CD4-positive, alpha-beta T cell treated with Interleukin-10 for 1 hour (primary cell): ENCODE measurements at regions not wholly inside any gene's neighbourhood (a gene's known extent, or its start where the extent isn't known, plus 50 kb on each side); places are given as distances from the start of the nearest gene placed in this dataset.
"Not testable (repeated sequence)": the region's sequence is repeated elsewhere in the genome, so short reads cannot be mapped to it uniquely, and the experiment has no call there.

Experiments
- DNase-seq: peaks from one replicate; pipeline ENCODE4 v3.0.0-alpha.2; 2020

DNA sequence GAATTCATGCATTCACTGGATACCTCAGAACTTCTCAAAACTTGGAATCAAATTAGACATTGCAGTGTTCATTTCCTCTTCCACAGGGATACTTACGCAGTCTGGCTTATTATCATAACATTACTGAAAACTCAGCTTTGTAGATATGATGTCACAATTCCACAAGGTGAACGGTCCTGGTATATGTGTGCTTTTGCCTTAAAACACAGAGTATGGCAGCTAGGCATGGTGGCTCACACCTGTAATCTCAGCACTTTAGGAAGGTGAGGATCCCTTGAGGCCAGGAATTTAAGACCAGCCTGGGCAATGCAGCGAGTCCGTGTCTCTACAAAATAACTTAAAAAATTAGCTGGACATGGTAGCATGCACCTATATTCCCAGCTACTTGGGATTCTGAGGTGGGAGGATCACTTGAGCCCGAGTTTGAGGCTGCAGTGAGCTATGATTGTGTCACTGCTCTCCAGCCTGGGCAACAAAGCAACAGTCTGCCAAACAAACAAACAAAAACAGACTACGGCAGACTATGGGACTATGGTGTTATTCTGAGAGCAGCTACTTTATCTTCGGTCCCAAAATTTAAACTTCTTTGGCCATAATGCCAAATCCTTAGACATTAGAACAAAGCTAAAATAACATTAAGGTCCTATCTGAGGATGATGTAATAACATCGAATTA is 1191.9 kb upstream of the SLC39A10 start:
- DNase-seq = no peak

DNA sequence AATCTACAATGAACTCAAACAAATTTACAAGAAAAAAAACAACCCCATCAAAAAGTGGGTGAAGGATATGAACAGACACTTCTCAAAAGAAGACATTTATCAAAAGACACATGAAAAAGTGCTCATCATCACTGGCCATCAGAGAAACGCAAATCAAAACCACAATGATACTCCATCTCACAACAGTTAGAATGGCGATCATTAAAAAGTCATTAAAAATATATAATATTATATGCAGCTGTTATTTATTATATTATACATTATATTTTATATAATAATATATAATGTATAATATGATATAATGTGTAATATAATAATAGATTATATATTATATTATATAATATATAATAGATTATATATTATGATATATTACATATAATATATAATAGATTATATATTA is 1194.1 kb upstream of the SLC39A10 start:
- DNase-seq = not testable (repeated sequence)

DNA sequence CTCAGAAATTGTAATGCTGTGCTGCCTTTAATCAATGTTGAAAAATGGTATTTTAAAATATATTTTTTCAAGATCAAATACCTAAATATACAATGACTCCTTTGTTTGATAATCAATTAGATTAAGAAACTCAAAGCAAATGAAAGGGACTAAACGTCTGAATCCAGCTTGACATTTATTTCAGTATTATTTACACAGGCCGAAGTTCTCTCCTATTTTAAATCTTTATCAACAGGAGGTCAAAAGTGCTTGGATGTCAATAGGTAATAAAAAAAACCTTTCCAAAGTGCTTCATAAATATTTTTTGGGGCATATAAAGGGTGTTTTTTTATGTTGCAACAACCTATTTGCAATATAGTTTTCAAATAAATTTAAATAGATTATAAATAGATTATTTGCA is 1201.7 kb upstream of the SLC39A10 start:
- DNase-seq = no peak

DNA sequence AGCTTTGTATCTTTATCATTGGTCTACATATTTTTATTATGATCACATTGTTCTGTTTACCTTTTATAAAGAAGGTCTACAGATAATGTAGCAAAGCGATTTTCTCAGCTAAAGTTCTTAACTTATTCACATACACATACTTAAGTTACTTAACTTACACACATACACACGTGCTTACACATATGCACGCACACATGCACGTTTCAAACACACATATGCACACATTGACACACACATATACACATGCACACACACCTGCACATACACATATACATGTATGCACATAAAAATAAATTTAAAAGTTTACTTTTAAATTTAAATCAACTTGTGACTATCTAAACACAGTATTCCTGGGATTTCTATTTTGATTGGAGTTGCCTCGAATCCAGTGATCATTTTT is 1204.5 kb upstream of the SLC39A10 start:
- no peak for DNase-seq

DNA sequence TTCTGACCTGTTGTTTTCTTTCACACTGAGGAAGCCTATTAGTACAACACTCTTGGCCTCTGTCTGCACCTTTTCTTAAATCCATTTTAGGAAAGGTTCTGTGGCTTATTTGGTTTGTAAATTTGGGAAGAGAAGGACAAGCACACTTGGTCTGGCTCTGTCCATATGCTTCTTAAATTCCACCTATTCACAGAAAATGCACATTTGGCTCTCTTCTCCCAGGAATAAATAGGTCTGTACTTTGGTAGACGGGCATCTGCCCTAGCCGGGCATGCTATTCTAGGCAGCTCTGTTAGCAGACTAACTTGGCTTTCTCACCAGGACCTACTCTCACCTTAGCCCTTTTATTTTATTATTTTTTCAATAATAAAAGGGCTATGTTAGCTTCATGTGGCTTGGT is 1211.8 kb upstream of the SLC39A10 start:
- no peak for DNase-seq

DNA sequence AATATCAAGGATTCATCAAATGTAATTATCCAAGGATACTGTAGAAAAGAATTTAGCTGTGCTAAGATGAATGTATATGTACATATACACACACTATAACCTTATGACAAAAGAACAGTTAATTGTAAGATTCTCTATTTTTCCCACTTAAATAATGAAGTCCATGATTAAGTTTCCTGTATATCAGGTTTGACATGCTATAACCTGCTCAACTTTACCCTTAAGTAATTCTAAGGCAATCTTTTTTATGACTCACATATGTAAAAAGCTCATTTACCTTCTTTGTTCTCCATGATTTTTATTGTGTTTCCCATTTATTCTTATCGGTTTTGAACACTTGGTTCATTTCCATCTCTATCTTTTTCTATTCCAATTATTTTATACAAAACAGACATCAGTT is 1213.1 kb upstream of the SLC39A10 start:
- no peak for DNase-seq

DNA sequence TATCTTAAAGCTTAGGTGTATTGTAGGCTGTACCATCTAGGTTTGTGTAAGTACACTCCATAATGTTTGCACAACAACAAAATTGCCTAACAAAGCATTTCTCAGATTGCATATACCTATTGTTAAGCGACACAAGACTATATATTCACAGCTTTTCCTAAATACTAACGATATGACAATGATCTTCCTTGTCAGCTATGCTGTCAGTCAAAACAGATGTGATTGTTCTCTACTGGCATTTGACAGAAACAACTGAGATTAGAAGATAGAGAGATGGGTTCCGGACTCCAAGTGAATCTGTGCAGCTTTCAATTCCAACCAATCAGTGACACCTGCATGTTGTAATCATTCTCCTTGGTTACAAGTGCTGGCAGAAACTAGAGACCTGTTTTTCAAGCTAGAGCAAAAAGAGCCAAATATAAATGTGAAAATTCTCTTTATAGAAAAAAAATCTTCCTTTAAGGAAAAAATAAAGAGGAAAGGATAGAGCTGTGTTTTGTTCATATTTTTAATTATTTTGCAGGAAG is 1232.3 kb upstream of the SLC39A10 start:
- no peak for DNase-seq

DNA sequence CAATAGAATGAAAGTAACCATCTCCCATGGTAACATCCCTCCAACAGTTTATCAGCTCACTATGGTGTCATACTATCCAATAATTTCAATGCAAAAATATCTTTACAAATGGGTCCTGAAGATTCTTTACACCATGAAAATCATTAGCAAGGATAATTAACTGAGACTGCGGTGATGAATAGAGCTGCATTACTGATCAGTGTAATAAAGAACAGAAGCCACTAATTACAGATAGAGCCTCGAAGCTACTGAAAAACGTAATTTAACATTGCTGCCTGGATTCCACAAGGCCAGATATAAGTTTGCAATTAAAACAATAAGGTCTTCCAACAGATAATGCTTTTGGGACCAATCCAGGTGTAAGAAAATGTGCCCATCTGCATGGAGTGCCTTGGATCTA is 1245.8 kb upstream of the SLC39A10 start:
- DNase-seq = no peak

DNA sequence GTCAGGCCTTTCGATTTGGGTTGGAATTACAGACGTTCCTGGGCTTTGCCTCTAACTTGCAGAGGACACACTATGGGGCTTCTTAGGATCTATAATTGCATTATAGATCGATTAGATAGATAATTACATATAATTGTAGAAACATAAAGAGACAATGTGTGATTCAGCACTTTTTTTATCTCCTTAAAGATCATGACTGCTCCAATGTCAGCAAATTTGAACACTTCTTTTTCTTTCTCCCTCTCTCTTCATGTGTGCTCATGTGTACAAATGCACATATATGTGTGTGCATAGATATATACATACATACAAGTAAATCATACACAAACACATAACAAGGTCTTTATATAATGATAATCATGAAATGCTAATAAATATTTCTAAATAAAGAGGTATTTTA is 1261.2 kb upstream of the SLC39A10 start:
- DNase-seq = no peak

DNA sequence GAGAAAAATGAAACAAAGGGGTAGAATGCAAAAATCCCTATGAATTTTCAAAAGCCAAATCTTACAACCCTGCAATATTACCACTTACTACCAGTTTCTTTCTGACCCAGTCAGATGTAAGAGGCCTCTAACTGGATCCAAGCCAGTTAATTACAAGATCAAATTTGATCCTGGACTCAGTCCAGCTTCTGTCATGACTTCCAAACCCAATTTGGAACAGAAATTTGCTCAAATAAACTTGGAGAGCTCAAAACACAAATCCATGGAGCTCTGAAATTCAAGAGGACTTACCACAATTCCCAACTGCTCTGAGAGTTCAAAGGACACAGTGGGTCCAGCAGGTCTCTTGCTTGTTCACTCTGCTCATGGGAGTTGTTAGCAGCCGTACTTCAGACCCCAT is 1271.7 kb upstream of the SLC39A10 start:
- DNase-seq = no peak

DNA sequence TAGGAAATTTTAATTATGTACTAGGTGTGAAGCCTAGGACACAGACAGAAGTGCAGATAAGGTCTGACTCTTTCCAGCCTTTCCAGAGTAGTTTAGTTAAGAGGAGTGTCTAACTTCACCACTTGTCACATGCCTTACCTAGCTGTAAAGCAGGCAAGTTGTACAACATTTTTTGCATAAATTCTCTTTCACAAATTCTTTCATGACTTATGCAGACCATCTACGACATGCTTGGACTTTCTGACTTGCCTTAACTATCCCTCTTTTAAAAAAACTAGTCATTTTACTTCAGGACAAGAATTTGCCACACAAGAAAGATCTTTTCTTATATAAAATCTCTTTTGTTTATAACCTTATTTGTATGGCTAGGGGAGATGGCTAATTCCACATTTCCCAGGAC is 1273.6 kb upstream of the SLC39A10 start:
- DNase-seq = no peak

DNA sequence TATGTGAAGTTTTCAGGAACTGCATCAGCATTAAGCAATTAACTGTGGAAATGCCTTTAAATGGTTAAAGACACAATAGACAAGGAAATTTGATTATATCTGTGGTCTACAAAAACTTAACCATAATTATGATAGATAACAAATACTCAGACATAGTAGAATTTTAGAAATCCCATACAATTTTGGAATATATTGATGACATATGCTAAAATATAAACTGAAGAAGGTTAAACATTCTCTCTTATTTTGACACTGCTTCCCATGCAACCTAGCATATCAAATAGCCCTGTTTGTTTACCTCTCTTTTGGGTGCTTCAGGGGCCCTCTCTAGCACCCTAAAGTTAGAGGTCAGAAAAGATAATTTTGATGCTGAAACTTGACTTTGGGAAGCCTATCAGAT is 1274.8 kb upstream of the SLC39A10 start:
- no peak for DNase-seq

DNA sequence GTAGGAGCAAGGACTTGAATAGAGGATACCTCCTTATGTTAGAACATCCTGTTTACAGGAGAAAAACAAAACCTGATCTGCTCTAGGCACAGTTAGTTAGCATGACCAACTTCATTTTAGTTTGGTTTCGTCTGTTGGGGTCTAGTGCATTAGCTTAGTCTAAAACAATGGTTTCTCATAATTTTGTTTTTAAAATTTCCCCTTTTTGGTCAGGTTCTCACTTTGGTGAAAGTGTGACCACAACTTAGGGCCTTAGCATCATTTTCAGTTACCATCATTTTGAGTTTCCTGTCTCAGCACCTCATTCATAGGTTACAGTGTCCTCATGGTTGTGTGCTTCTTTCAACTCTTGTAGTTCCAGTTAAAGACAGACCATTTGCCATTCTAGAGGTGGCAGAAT is 1277.0 kb upstream of the SLC39A10 start:
- no peak for DNase-seq

DNA sequence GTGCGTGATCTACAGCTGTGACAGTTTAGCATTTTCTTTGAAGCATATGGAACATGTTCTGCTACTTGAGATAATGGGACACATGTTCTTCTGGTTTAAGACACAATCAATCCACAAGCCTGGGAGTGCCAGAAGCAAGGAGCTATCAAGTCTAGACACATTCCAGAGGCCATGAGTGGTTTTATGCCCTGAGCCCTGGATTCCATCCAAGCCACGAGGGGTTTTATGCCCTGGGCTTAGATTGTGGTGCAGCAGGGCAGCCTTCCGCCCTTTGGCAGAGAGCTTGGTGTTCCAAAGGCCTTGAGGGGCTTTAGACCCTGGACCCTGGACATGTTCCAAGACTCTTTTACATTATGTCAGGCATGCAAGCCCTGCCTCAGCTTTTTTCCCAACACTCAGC is 1289.6 kb upstream of the SLC39A10 start:
- DNase-seq = not testable (repeated sequence)

DNA sequence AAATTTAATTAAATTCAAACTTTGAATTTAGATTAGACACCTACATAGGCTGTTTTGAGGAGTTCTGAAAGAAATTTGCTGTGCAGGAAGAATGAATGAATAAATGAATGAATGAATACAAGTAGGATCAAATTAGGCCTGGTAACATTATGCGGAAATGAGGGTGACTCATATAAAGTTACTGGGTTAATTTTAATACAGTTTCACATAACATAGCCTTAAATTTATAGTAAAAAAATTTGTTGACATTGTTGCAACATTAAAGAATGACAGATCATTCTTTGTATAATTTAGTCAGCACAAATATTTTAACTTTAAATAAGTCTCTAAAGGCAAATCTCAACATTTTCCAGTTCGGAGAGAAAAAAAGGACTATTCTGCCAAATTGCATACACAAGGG is 1293.1 kb upstream of the SLC39A10 start:
- DNase-seq = no peak

DNA sequence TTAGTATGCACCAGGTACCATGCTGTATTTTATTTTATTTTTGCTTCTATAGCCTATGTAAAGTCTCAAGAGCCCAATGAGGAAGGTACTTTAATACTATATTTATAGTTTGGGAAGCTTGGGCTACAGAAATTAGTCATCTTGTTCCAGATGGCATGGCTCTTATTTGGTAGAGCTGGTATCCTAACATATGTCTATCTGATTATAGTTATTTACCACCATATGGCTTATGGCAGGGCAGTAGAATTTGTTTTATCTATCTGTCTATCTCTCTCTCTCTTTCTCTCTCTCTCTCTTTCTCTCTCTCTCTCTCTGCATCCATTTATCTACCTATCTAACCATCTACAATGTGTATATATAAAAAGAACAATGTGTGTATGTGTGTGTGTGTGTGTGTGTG is 1293.7 kb upstream of the SLC39A10 start:
- no peak for DNase-seq

DNA sequence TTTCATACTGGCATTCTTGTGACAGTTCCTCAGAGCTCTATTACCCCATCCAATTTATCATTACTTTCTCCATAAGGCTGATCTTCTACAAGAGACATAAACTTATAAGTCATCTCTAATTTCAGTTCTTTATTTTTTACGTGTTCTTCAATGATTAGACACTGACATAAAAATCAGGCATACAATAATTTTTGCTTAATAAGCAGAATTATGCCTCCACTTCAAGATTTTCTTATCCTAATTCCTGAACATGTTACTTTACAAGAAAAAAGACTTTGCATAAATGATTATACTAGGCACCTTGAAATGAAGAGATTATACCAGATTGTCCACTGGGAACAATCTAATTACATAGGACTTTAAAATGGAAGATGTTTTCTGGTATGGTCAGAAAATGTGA is 1304.5 kb upstream of the SLC39A10 start:
- DNase-seq = no peak

DNA sequence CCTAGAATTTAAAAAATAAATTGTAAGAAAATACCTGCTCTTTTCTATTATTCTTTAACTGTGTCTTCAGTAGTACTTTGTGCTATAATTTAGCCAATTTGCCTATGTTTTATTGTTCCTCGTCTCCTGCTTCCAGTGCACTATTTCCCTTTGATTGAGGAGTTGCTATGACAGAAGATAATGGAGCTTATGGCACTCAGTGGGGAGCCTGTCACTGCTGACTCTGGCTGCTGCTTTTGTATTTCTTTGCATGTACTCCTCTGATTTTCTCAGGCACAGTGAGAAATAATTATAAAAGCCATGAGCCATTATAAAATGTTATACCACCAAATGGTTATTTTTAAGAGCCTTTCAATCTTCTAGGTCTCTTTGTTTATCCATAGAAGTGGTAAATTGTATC is 1310.8 kb upstream of the SLC39A10 start:
- no peak for DNase-seq

DNA sequence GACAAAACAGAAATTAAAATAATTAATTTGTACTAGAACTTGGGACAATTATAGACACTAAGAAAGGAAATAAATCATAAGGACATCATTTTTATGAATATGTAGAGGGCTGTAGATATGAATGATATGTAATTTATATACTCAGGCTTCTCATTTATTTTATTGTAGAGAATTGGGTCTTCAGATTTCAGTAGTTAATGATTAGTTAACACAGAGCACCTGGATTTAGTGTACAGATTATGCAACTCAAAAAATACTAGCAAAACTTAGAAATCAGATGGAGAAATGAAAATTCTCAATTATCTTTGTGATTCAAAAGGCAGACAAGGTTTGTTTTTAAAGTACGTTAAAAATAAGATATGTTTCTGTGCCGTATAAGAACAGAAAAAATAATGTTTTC is 1311.7 kb upstream of the SLC39A10 start:
- DNase-seq = no peak

DNA sequence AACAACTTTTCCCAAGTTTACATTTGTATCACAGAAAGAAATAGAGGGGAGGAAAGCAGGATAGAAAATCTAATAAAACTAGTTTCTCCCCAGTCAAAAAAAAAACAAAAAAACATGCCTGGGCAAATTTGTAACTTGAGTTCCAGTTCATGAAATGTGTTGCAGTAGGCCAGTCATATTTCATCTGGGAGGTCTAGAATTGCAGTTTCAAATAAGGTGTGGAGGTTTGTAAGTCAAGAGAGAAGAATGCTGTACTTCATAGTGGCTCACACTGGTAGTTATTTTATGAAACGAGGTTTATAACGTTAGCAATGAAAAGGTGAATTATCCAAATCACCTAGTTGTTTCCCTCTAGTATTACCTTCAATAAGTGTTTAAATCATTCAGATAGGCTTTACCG is 1313.9 kb upstream of the SLC39A10 start:
- no peak for DNase-seq

DNA sequence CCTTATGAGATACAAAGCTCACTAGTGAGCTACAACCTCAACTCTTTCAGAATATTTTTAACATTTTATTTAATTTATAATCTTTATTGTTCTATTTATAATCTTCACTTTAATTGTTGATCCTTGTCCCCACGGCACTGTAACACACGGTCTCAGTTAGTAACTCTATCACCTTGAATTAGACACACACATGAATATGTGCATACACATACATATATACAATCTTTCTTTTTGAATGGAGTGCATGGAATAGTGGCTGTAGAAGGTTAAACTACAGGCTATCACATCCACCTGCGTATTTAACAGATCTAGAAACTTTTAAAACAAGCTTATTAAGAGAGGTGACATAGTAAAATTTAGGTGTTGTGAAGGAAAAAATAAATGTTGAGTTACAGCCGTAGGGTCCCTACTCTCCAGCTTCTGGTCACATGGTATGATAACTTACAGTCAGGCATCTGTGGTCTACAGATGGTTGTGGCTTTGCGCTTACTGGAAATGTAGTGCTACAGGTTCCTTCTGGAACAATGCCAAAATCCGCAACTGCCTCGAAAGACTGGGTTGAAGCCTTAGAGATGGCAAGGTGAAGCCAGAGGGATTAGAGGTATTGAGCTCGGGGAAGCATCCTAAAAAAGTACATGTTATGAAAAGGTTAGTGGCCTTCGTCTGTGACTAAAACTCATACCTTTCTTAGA is 1324.1 kb upstream of the SLC39A10 start:
- DNase-seq = no peak

DNA sequence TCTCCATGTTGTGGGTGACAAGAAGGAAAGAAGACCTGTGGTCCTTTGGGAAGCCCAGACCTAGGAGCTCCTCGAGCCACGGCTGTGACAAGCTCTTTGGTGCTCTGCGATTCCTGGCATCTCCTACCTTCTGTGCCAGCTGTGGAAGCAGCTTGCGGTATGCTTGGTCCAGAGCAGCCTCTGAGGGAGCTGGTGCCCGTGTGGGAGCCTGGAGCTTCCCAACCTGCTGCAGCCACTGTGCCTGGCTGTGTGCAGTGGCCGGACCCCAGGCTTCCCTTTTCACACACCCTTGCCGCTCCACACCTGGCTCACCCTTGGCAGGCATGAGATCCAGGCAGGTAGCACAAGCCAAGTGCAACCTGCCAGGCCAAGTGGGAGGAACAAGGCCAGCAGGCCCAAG is 1328.6 kb upstream of the SLC39A10 start:
- no peak for DNase-seq

DNA sequence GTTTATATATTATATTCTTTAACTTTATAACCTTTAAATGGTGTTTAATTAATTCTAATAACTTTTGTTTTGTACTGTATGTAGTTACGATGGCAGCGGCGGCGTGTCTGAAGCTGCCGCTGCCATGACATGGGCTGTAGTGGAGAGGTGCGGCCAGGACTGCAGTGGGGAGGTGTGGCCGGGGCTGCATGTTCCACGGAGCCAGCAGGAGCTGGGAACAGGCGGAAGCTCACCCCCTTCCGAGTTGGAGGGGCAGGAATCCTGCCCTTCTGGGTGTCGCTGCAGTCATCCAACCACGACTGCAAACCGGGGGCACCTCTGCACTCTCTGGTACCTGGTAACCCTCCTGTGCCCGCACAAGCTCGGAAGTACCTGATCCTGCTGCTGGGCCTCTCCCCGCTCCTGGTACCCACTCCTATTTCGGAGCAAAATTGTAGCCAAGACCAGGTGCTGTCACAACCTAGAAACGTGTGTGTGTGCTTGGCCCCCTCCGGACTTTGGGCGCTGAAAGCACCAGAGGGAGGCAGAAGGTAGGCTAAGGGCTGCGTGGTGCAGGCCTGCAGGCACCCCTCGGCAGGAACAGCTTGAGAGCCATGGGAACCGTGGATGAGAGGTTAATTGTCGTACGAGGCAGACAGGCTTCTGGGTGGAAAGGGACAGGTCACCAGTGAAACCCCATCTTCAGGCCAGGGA is 1329.7 kb upstream of the SLC39A10 start:
- no peak for DNase-seq

DNA sequence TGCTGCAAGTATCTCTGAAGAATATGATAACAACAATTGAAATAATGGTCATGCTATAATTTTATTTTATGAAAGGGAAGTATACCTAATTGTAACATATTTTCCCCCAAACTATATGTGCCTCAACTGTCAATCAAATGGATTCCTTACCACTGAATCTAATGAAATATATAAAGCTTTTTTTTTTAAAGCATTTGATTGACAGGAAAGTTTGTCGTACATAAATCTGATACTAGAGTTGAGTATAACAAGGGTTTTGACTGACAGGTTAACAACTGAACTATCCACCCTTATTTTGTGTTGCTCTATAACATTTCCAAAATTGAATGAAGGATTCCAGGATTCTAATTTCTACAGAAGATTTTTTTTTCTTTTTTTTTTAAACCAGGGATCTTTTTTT is 1333.3 kb upstream of the SLC39A10 start:
- no peak for DNase-seq
